ENCODE measurements at regions not wholly inside any gene's neighbourhood (a gene's known extent, or its start where the extent isn't known, plus 50 kb on each side); places are given as distances from the start of the nearest gene placed in this dataset.

GRCh38 chr11:100578831-100579311, 108.2 kb upstream of the ARHGAP42 start:
- Histone ChIP-seq H3K4me1 (replicated peaks in 1 of 4; ENCODE audit: control insufficient read depth in 3 of 4, insufficient read depth in 4 of 4, low read length in 3 of 4) (no peaks in the 10 kb centered on the region; a peak in 1 of 7 replicates), H2AK5ac (ENCODE audit: low read depth, low read length) (no peak overlapping the region), H4K5ac (ENCODE audit: insufficient read length, low read depth, low read length) (no peak overlapping the region), H3K23ac (ENCODE audit: insufficient read length) (no peak overlapping the region), H3K9me3 (ENCODE audit: insufficient read depth in 2 of 2, low read depth in 1 of 2, low read length in 1 of 2) (no peaks in the 10 kb centered on the region), H3K4me3 (ENCODE audit: extremely low read depth in 1 of 4, insufficient read depth in 2 of 4, low read depth in 3 of 4, low read length in 4 of 4) (no peak overlapping the region), H3K79me1 (ENCODE audit: low read depth, low read length) (no peaks in the 10 kb centered on the region), H2AFZ (ENCODE audit: low read length) (no peak overlapping the region), H3K27ac (ENCODE audit: low read depth, low read length) (no peak overlapping the region), H2BK5ac (ENCODE audit: low read depth, low read length) (no peak overlapping the region), H3K9ac (replicated peaks in 1 of 4; ENCODE audit: extremely low read depth in 1 of 4, low read depth in 3 of 4, low read length in 3 of 4) (no peak overlapping the region), H3K79me2 (ENCODE audit: control insufficient read depth in 1 of 2, insufficient read depth in 2 of 2, low read length in 2 of 2) (no peaks in the 10 kb centered on the region), H4K20me1 (replicated peaks in 1 of 2; ENCODE audit: control insufficient read depth in 1 of 2, insufficient read depth in 2 of 2, low read length in 2 of 2) (no peaks in the 10 kb centered on the region), H2BK12ac (ENCODE audit: low read depth, low read length) (no peak overlapping the region), H3K4me2 (ENCODE audit: insufficient read depth in 1 of 2, low read depth in 2 of 2, low read length in 2 of 2) (no peak overlapping the region), H3K23me2 (ENCODE audit: low read depth, low read length) (no peaks in the 10 kb centered on the region), H3K14ac (ENCODE audit: insufficient read length) (no peak overlapping the region), H3K56ac (replicated peaks; ENCODE audit: insufficient read length, low read depth, low read length) (no peak overlapping the region), H3K27me3 (replicated peaks in 1 of 4; ENCODE audit: control insufficient read depth in 3 of 4, extremely low read depth in 1 of 4, insufficient read depth in 3 of 4, low read length in 3 of 4) (no peaks in the 10 kb centered on the region), H2BK120ac (replicated peaks; ENCODE audit: low read depth, low read length) (no peak overlapping the region), H3K4ac (replicated peaks; ENCODE audit: insufficient read length, low read depth, low read length) (no peak overlapping the region), H2BK15ac (ENCODE audit: low read length) (no peak overlapping the region), H3K18ac (ENCODE audit: extremely low read depth, low read length) (no peak overlapping the region), H4K91ac (replicated peaks; ENCODE audit: insufficient read length, low read length) (no peak overlapping the region), H3K36me3 (ENCODE audit: control insufficient read depth in 2 of 4, insufficient read depth in 4 of 4, low read length in 3 of 4) (no peaks in the 10 kb centered on the region), H4K8ac (ENCODE audit: extremely low read depth, insufficient read depth, low read length) (no peak overlapping the region), H2BK20ac (ENCODE audit: low read length) (no peak overlapping the region)
- ChIA-PET POLR2A (ENCODE audit: partially characterized antibody) (interaction anchor here (1.5 to 2.0 kb wide), 2 partner anchors 109 to 348 kb away, joined by 4 to 5 read pairs; no protein-coding TSS in a partner anchor), CTCF (ENCODE audit: partially characterized antibody) (interaction anchor here (0.7 to 4.4 kb wide), 18 partner anchors 11 to 425 kb away, joined by 3 to 45 read pairs (median 4); no protein-coding TSS in a partner anchor)
- peak in 1 of 2 experiments; percentile 47 for DNase-seq (ENCODE audit: low read depth in 1 of 2, low spot score in 2 of 2)
- TF ChIP-seq MAFK (IDR thresholded peaks at IDR 0.05; ENCODE audit: low read depth, low read length) (no peak), ASH2L (IDR thresholded peaks at IDR 0.05; ENCODE audit: low read length) (no peak), JUND (IDR thresholded peaks at IDR 0.05; ENCODE audit: low read length) (peak; percentile 82), EZH2 (IDR thresholded peaks at IDR 0.05; ENCODE audit: low read depth, low read length, severe bottlenecking) (no peak), GABPA (IDR thresholded peaks at IDR 0.05; ENCODE audit: borderline replicate concordance, insufficient read depth, low read length) (no peak), ZNF274 (IDR thresholded peaks at IDR 0.05; ENCODE audit: borderline replicate concordance, extremely low read depth, low read length) (no peak), CTCF (IDR thresholded peaks at IDR 0.05; ENCODE audit: control extremely low read depth in 1 of 3, insufficient read depth in 1 of 3, low read depth in 1 of 3, low read length in 3 of 3) (no peak), JUN (IDR thresholded peaks at IDR 0.05; ENCODE audit: low read depth, low read length) (peak; percentile 61; the same call in 1 of the 2 replicates), RNF2 (IDR thresholded peaks at IDR 0.05; ENCODE audit: borderline replicate concordance, low read depth, low read length, missing control alignments, poor library complexity, severe bottlenecking) (no peak)
- no peak for FAIRE-seq
- WGBS, 2 experiments (ENCODE audit: extremely low coverage in 1 of 2, insufficient coverage in 1 of 2, insufficient read length in 1 of 2, insufficient replicate concordance in 2 of 2, low coverage in 1 of 2, low lambda C conversion rate in 2 of 2, missing lambda C conversion rate in 1 of 2), result 77% methylated on average over 5 of the region's 5 CpGs; no CpG with 5 or more reads in 1 of the 2 experiments
